NB4 (cell line): ENCODE measurements at regions not wholly inside any gene's neighbourhood (a gene's known extent, or its start where the extent isn't known, plus 50 kb on each side); places are given as distances from the start of the nearest gene placed in this dataset.

Experiments used
- MYC ChIP-seq: IDR thresholded peaks from 2 replicates; pipeline ENCODE4 v1.6.1; 2011; ENCODE audit warnings: low read depth, low read length
- POLR2A ChIP-seq: IDR thresholded peaks from 2 replicates; pipeline ENCODE4 v1.6.1; 2011; ENCODE audit warnings: mild to moderate bottlenecking; ENCODE audit not compliant: insufficient read length; ENCODE audit errors: extremely low read depth
- TF ChIP-seq, protein P1 (sequence below): IDR thresholded peaks from one replicate; pipeline ENCODE4 v1.5.1; 2012; ENCODE audit warnings: low read depth, low read length

DNA sequence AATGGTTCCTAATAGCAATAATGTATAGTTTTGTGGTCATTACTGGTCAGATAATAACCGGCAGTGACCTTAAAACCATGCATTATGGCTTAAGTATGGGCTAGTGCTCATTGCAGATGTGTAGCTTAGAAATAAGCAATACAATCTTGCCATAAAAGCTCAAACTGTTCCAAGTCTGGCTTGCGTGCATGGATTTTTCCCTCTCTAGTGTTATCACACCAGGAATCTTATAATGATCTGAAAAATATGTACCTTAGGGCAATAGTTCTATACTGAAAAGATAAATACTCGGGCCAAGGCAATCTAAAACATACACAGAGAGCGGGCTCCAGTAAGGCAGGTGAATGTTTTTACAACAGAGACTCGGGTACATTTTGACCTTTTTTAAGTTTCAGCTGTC lies 157.8 kb downstream of the DHX15 start:
- TF ChIP-seq, protein P1, sequence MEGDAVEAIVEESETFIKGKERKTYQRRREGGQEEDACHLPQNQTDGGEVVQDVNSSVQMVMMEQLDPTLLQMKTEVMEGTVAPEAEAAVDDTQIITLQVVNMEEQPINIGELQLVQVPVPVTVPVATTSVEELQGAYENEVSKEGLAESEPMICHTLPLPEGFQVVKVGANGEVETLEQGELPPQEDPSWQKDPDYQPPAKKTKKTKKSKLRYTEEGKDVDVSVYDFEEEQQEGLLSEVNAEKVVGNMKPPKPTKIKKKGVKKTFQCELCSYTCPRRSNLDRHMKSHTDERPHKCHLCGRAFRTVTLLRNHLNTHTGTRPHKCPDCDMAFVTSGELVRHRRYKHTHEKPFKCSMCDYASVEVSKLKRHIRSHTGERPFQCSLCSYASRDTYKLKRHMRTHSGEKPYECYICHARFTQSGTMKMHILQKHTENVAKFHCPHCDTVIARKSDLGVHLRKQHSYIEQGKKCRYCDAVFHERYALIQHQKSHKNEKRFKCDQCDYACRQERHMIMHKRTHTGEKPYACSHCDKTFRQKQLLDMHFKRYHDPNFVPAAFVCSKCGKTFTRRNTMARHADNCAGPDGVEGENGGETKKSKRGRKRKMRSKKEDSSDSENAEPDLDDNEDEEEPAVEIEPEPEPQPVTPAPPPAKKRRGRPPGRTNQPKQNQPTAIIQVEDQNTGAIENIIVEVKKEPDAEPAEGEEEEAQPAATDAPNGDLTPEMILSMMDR: no peak
- TF ChIP-seq MYC: no peak
- no peak for TF ChIP-seq POLR2A
